ENCODE measurements at regions not wholly inside any gene's neighbourhood (a gene's known extent, or its start where the extent isn't known, plus 50 kb on each side); places are given as distances from the start of the nearest gene placed in this dataset.

GRCh38 chr14:97846156-97846555 lies 1049.0 kb downstream of the VRK1 start:
- H3K27ac ChIP-seq: no peak overlapping the region

GRCh38 chr14:97848317-97848980 lies 1051.3 kb downstream of the VRK1 start:
- no peak for TF ChIP-seq ZFX (IDR thresholded peaks at IDR 0.05)
- no peak for TF ChIP-seq CTCF (conservative IDR thresholded peaks at IDR 0.05)
- H3K27ac ChIP-seq: no peak overlapping the region

More at GRCh38 chr14:97846156-97846555, 1049.0 kb downstream of the VRK1 start:
- TF ChIP-seq CTCF (conservative IDR thresholded peaks at IDR 0.05): no peak
- no peak for TF ChIP-seq ZFX (IDR thresholded peaks at IDR 0.05)

GRCh38 chr14:97850466-97850865 lies 1053.3 kb downstream of the VRK1 start:
- TF ChIP-seq ZFX (IDR thresholded peaks at IDR 0.05) (no peak), CTCF (conservative IDR thresholded peaks at IDR 0.05) (no peak)
- H3K27ac ChIP-seq: no peak overlapping the region

- TF ChIP-seq ZFX (IDR thresholded peaks at IDR 0.05) (no peak), CTCF (conservative IDR thresholded peaks at IDR 0.05) (no peak)
- no peak overlapping the region for H3K27ac ChIP-seq
Measured at GRCh38 chr14:97850886-97851285, 1053.7 kb downstream of the VRK1 start.

GRCh38 chr14:97851428-97851995 lies 1054.3 kb downstream of the VRK1 start:
- TF ChIP-seq CTCF (conservative IDR thresholded peaks at IDR 0.05) (no peak), ZFX (IDR thresholded peaks at IDR 0.05) (no peak)

GRCh38 chr14:97854918-97855317 lies 1057.7 kb downstream of the VRK1 start:
- TF ChIP-seq CTCF (conservative IDR thresholded peaks at IDR 0.05): no peak
- TF ChIP-seq ZFX (IDR thresholded peaks at IDR 0.05): no peak
- H3K27ac ChIP-seq: no peak overlapping the region

More at GRCh38 chr14:97851428-97851995, 1054.3 kb downstream of the VRK1 start:
- no peak overlapping the region for H3K27ac ChIP-seq

- no peak overlapping the region for H3K27ac ChIP-seq
- no peak for TF ChIP-seq ZFX (IDR thresholded peaks at IDR 0.05)
- TF ChIP-seq CTCF (conservative IDR thresholded peaks at IDR 0.05): no peak
Measured at GRCh38 chr14:97866195-97866594, 1069.0 kb downstream of the VRK1 start.
